ENCODE measurements at regions not wholly inside any gene's neighbourhood (a gene's known extent, or its start where the extent isn't known, plus 50 kb on each side); places are given as distances from the start of the nearest gene placed in this dataset.

DNA sequence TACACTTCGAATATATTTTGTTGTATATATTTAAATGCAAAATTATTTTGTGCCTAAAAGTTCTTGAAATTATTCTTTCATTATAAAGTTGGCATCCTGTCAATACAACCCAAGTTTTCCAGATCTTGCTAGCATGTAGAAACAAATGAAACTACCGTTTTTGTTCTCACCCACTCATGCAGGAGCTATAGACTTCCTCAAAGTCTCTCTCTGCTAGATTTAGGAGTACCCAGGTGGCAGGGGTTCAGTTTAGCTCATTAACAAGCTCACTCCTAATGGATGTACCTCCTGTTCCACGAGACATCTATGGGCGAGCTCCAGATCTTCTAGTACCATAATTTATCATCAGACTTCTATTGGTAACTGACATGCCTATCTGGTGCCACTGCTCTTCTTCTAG lies 390.2 kb upstream of the POU3F1 start:
- in situ Hi-C loops (cut with HindIII; ENCODE audit: low pct_unique_long_range_greater_than_20kb, low sequenced_read_pairs) = no loop called here
- DNase-seq (ENCODE audit: low read depth) = no peak

- in situ Hi-C loops (cut with HindIII; ENCODE audit: low pct_unique_long_range_greater_than_20kb, low sequenced_read_pairs) = no loop called here
- DNase-seq (ENCODE audit: low read depth) = no peak
These were observed 389.4 kb upstream of the POU3F1 start for GRCh38 chr1:38436006-38436405.

DNA sequence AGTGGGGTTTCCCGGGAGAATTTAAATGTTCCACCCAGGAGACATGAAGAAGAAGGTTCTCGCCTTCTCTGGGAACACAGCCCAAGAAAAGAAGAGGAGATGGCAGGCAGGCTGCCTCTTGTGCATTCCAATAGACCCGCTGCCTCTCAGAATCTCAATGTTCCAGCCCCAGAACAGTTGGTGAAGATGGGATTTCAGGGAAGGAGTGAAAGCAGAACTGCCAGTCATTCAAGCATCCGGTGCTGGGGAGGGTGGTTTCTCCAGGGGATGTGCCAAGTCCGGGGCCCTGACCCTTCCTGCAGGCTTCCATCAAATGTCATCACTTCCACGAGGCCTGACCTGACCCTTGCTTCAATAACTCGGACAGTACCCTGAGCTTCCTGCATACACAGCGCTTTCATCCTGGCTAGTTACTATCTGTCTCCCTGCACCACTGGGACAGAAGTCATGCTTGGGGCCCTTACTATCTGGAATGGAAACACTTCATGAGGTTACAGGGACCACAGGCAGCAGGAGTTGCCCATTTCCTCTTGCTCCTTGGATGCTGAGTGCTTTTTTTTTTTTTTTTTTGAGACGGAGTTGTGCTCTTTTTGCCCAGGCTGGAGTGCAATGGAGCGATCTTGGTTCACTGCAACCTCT lies 386.6 kb upstream of the POU3F1 start:
- in situ Hi-C loops (cut with HindIII; ENCODE audit: low pct_unique_long_range_greater_than_20kb, low sequenced_read_pairs) = no loop called here
- DNase-seq (ENCODE audit: low read depth) = no peak

- no peak for DNase-seq (ENCODE audit: low read depth)
- in situ Hi-C loops (cut with HindIII; ENCODE audit: low pct_unique_long_range_greater_than_20kb, low sequenced_read_pairs) = no loop called here
These were observed 385.2 kb upstream of the POU3F1 start for GRCh38 chr1:38431535-38432376.

GRCh38 chr1:38430949-38431348 lies 384.4 kb upstream of the POU3F1 start:
- no peak for DNase-seq (ENCODE audit: low read depth)
- in situ Hi-C loops (cut with HindIII; ENCODE audit: low pct_unique_long_range_greater_than_20kb, low sequenced_read_pairs) = no loop called here

- in situ Hi-C loops (cut with HindIII; ENCODE audit: low pct_unique_long_range_greater_than_20kb, low sequenced_read_pairs) = no loop called here
- DNase-seq (ENCODE audit: low read depth) = no peak
These were observed 378.1 kb upstream of the POU3F1 start for GRCh38 chr1:38424677-38425076.

GRCh38 chr1:38420666-38421065 lies 374.1 kb upstream of the POU3F1 start:
- in situ Hi-C loops (cut with HindIII; ENCODE audit: low pct_unique_long_range_greater_than_20kb, low sequenced_read_pairs) = no loop called here
- DNase-seq (ENCODE audit: low read depth) = no peak

DNA sequence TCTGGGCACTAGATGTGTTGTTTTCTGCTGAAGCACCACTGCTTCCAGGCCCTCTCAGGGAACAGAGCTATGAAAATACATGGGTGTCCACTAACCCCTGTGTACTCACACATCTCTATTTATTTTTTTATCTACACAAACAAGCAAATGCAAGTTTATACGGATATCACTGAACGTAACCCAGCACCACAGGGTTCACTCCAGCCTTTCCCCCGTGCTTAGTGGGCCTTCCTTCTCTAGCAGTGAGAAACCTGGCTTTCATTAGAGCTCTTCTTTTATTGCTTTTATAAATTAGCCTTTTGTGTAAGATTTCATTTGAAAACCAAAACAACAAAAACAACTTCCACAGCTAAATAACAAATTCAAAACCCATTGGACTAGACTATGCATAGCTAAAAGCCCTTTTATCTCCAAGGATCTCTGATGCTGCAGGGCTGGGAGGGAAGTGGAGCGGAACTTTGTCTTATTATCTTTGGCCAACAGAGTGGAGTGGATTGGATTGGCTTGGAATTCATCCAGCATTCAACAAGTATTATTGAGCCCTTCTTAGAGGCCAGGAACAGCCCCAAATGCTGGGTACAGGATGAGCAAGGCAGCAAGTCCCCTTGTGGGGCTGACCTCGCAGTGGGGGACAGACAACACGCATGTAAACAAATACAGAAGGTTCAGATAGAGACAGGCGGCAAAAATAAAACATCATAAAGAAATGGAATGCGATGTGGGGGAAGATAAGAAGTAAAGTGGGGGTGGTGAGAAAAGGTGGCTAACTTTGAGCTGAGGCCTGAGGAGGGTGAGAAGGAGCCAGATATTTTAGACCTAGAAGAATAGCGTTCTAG lies 371.8 kb upstream of the POU3F1 start:
- peak; percentile 15 for DNase-seq (ENCODE audit: low read depth)
- in situ Hi-C loops (cut with HindIII; ENCODE audit: low pct_unique_long_range_greater_than_20kb, low sequenced_read_pairs) = no loop called here

DNA sequence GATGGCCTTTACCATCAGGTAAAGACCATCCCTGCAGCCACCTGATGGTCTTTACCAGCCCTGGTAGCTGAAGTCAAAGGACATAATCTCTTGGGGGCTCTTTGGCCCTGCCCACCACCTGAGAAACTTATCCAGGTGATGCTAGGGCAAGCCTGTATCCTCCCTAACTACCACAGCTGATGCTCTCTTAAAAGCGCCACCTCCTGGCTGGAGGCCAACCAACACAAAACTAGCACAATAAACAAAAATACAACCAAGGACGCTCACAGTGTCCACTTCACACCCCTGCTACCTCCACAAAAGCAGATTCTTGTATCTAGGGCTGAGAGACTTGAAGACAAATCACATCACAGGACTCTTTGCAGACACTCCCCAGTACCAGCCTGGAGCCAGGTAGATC lies 357.1 kb upstream of the POU3F1 start:
- in situ Hi-C loops (cut with HindIII; ENCODE audit: low pct_unique_long_range_greater_than_20kb, low sequenced_read_pairs) = no loop called here
- DNase-seq (ENCODE audit: low read depth) = no peak

GRCh38 chr1:38402230-38402815 lies 355.7 kb upstream of the POU3F1 start:
- no peak for DNase-seq (ENCODE audit: low read depth)
- in situ Hi-C loops (cut with HindIII; ENCODE audit: low pct_unique_long_range_greater_than_20kb, low sequenced_read_pairs) = no loop called here

DNA sequence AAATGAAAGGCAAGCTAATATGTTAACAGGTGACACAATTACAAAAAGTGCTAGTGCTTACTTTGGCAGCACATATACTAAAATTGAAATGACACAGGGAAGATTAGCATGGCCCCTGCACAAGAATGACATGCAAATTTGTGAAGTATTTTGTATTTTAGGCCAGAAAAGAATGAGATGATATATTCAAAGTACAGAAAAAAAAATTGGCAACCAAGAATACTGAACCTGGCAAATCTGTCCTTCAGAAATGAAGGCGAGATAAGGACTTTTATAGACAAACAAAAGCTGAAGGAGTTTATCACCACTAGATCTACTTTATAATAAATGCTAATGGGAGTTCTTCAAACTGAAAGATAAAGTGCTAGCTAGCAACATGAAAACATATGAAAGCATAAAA lies 350.0 kb upstream of the POU3F1 start:
- no peak for DNase-seq (ENCODE audit: low read depth)
- in situ Hi-C loops (cut with HindIII; ENCODE audit: low pct_unique_long_range_greater_than_20kb, low sequenced_read_pairs) = no loop called here

DNA sequence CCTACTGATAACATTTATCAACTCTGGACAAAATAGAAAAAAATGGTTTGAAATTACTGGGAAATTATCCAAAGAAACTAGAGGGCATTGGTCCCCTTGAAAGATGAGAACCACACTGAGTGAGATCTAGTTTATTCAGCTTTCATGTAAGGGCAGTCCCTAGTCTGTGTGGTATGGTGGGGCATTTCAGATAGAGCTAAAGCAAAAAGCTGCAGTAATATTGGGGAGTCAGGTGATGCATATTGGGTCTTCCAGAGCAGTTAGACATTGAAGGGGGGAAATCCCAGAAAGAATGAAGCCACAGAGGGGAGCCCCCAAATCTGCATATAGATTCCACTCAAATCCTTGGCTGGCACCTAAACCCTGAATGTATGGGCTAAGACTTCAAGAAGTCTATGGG lies 347.7 kb upstream of the POU3F1 start:
- in situ Hi-C loops (cut with HindIII; ENCODE audit: low pct_unique_long_range_greater_than_20kb, low sequenced_read_pairs) = no loop called here
- no peak for DNase-seq (ENCODE audit: low read depth)

DNA sequence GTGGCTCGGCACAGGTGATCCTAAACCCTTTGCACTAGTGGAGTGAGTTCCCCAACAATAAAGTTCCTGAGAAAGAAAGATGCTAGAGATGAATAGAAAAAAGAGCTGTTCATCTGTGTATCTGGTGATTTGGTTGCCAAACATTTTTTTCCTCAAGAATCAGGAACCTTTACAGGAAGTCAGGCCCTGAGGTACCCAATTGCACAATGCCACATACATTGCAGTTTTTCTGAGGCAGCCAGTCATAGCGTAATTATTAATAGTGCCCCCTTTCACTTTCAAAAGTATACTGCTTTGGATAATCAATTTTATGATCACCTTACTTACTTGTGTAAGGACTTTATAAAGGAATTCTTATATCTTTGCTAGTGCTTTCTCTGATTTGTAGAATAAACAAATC lies 346.3 kb upstream of the POU3F1 start:
- DNase-seq (ENCODE audit: low read depth) = no peak
- in situ Hi-C loops (cut with HindIII; ENCODE audit: low pct_unique_long_range_greater_than_20kb, low sequenced_read_pairs) = no loop called here

- in situ Hi-C loops (cut with HindIII; ENCODE audit: low pct_unique_long_range_greater_than_20kb, low sequenced_read_pairs) = no loop called here
- no peak for DNase-seq (ENCODE audit: low read depth)
These were observed 334.7 kb upstream of the POU3F1 start for GRCh38 chr1:38381256-38381655.

DNA sequence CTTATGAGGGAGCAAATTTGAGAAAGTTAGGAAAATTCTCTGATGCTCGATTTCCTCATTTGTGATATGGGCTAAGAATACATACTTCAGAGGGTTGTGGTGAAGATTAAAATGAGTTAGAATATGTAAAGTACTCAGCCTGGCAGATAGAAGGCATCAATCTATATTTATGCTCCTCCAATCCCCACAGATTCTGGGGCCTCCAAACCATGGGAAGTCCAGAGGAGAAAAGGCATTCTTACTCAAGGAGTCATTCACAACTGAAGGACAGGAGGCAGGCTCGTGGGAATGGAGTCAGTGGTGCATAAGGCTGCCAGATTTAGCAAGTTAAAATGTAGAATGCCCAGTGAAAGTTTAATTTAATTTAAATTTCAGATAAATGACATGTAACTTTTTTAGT lies 330.0 kb upstream of the POU3F1 start:
- DNase-seq (ENCODE audit: low read depth) = no peak
- in situ Hi-C loops (cut with HindIII; ENCODE audit: low pct_unique_long_range_greater_than_20kb, low sequenced_read_pairs) = no loop called here

DNA sequence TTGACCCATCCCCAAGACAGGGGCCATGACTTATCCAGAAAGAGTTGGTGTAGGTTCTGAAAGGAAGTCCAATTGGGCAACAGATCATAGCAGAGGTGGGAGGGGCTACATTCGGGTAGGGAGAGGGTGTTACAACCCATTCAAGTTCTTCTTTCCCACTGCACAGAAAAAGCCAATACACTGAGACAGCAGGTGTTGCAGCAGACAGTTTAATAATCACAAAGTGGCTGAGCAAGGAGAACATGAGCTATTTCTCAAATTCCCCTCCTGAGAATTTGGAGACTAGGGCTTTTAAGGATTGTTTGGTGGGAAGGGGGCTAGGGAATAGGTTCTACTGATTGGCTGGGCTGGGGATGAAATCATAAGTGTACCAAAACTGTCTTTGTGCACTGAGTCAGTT lies 328.4 kb upstream of the POU3F1 start:
- no peak for DNase-seq (ENCODE audit: low read depth)
- in situ Hi-C loops (cut with HindIII; ENCODE audit: low pct_unique_long_range_greater_than_20kb, low sequenced_read_pairs) = no loop called here

GRCh38 chr1:38371505-38371844 lies 324.9 kb upstream of the POU3F1 start:
- no peak for DNase-seq (ENCODE audit: low read depth)
- in situ Hi-C loops (cut with HindIII; ENCODE audit: low pct_unique_long_range_greater_than_20kb, low sequenced_read_pairs) = no loop called here

DNA sequence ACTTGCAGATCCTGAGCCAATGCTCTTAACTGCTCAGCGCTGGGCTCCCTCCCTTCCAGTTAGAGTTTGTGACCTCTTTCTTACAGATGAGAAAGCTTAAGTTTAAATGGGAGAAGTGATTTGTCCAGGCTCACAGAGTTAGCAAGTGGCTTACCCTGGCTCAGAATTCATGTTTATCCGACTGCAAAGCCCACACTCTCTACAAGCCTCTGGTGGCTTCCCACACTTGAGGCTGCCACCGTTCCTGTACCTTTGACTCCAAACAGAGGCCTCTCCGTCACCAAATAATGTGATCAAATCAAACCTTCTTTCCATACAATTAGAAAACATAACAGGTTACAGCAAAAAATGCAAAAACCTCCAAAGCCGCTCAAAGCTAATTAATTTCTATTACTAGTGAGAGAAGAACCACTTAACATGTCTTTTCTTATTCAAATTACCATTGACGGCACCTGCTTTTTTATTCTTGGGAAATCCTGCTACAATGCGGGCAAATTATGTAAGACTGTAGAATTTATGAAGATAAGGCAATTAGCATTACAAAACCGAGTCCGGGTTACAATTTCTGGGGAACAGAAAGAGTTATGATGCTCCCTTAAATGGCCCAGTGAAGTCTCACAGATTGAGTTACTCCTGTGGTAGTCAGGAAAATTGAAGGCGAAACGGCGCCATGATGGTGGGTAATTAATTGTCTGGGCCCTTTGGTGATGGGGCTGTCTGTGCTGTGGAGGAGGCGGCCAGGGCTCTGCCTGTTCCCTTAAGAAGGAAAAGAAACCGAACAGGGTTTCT lies 324.3 kb upstream of the POU3F1 start:
- no peak for DNase-seq (ENCODE audit: low read depth)
- in situ Hi-C loops (cut with HindIII; ENCODE audit: low pct_unique_long_range_greater_than_20kb, low sequenced_read_pairs) = no loop called here
